Right renal pelvis (tissue), 4 donors: ENCODE measurements at regions not wholly inside any gene's neighbourhood (a gene's known extent, or its start where the extent isn't known, plus 50 kb on each side); places are given as distances from the start of the nearest gene placed in this dataset.

Experiments
- DNase-seq, 4 donors: peaks; one replicate each; pipeline ENCODE4 v3.0.0-alpha.2; 2013; ENCODE audit warnings: low read depth in 4 of 4, low spot score in 3 of 4, missing footprints in 1 of 4

GRCh38 chr10:54905578-54906192 is 104.7 kb upstream of the PCDH15 start:
- no peak for DNase-seq

- no peak for DNase-seq
These were observed 103.8 kb upstream of the PCDH15 start for GRCh38 chr10:54904833-54905232.

- no peak for DNase-seq
These were observed 102.7 kb upstream of the PCDH15 start for GRCh38 chr10:54903745-54904144.

GRCh38 chr10:54900584-54900983 is 99.6 kb upstream of the PCDH15 start:
- DNase-seq: no peak

GRCh38 chr10:54880996-54881395 is 80.0 kb upstream of the PCDH15 start:
- DNase-seq: no peak

GRCh38 chr10:54869022-54869421 is 68.0 kb upstream of the PCDH15 start:
- no peak for DNase-seq

- no peak for DNase-seq
These were observed 65.6 kb upstream of the PCDH15 start for GRCh38 chr10:54866666-54867065.

GRCh38 chr10:54854843-54855242 is 53.8 kb upstream of the PCDH15 start:
- no peak for DNase-seq

GRCh38 chr10:54854389-54854788 is 53.4 kb upstream of the PCDH15 start:
- DNase-seq: no peak

GRCh38 chr10:54853883-54854282 is 52.9 kb upstream of the PCDH15 start:
- DNase-seq: no peak
